GM21515 (cell line): ENCODE measurements at regions not wholly inside any gene's neighbourhood (a gene's known extent, or its start where the extent isn't known, plus 50 kb on each side); places are given as distances from the start of the nearest gene placed in this dataset.
"Not testable (repeated sequence)": the region's sequence is repeated elsewhere in the genome, so short reads cannot be mapped to it uniquely, and the experiment has no call there.

Experiments used
- ATAC-seq: cut with Tn5 transposase; IDR thresholded peaks from one replicate; pipeline ENCODE4 v1.9.1; 2021; ENCODE audit not compliant: unreplicated experiment

GRCh38 chr2:187679454-187679853 is 125.2 kb upstream of the TFPI start:
- no peak for ATAC-seq

- no peak for ATAC-seq
Observed at GRCh38 chr2:187684174-187684573, 129.9 kb upstream of the TFPI start.

GRCh38 chr2:187686416-187687024 is 132.3 kb upstream of the TFPI start:
- no peak for ATAC-seq

- ATAC-seq, result no peak
Observed at GRCh38 chr2:187687585-187687984, 133.3 kb upstream of the TFPI start.

GRCh38 chr2:187689372-187689771 is 135.1 kb upstream of the TFPI start:
- no peak for ATAC-seq

GRCh38 chr2:187693923-187694322 is 139.7 kb upstream of the TFPI start:
- ATAC-seq, result no peak

GRCh38 chr2:187696644-187697043 is 142.4 kb upstream of the TFPI start:
- not testable (repeated sequence) for ATAC-seq

- ATAC-seq, result no peak
Observed at GRCh38 chr2:187698374-187699110, 144.3 kb upstream of the TFPI start.

GRCh38 chr2:187702157-187702556 is 147.9 kb upstream of the TFPI start:
- ATAC-seq, result no peak

- no peak for ATAC-seq
Observed at GRCh38 chr2:187708272-187708671, 154.0 kb upstream of the TFPI start.

GRCh38 chr2:187709065-187709464 is 154.8 kb upstream of the TFPI start:
- no peak for ATAC-seq

GRCh38 chr2:187710791-187711521 is 156.7 kb upstream of the TFPI start:
- no peak for ATAC-seq

- no peak for ATAC-seq
Observed at GRCh38 chr2:187715590-187715989, 161.4 kb upstream of the TFPI start.

- ATAC-seq, result no peak
Observed at GRCh38 chr2:187716301-187716700, 162.1 kb upstream of the TFPI start.

GRCh38 chr2:187718092-187718491 is 163.9 kb upstream of the TFPI start:
- ATAC-seq, result no peak

GRCh38 chr2:187719510-187719909 is 165.3 kb upstream of the TFPI start:
- no peak for ATAC-seq

GRCh38 chr2:187748958-187749357 is 194.7 kb upstream of the TFPI start:
- ATAC-seq, result no peak

- ATAC-seq, result no peak
Observed at GRCh38 chr2:187749804-187750431, 195.7 kb upstream of the TFPI start.

GRCh38 chr2:187768995-187769394 is 214.8 kb upstream of the TFPI start:
- no peak for ATAC-seq

GRCh38 chr2:187769437-187769836 is 215.2 kb upstream of the TFPI start:
- no peak for ATAC-seq

- ATAC-seq, result no peak
Observed at GRCh38 chr2:187774551-187775071, 220.4 kb upstream of the TFPI start.
